AG10803 (cell line): ENCODE measurements at regions not wholly inside any gene's neighbourhood (a gene's known extent, or its start where the extent isn't known, plus 50 kb on each side); places are given as distances from the start of the nearest gene placed in this dataset.
A peak's percentile ranks its signal among the peaks of the same experiment; 100 is the strongest.

ENCODE experiments used
- DNase-seq: peaks from one replicate; pipeline ENCODE4 v3.0.0; 2010; ENCODE audit warnings: low read depth
- H3K4me3 ChIP-seq: 2 replicates; pipeline ENCODE4 v1.5.1; 2011; ENCODE audit warnings: mild to moderate bottlenecking, low read length, control low read depth
- CTCF ChIP-seq: conservative IDR thresholded peaks from 2 replicates; pipeline ENCODE4 v1.5.1; 2011; ENCODE audit warnings: mild to moderate bottlenecking, low read length, control low read depth, inconsistent platforms

- peak; percentile 87 for TF ChIP-seq CTCF
- no peak overlapping the region for H3K4me3 ChIP-seq
- DNase-seq, result peak; percentile 68
These were observed 62.3 kb upstream of the GREB1L start for GRCh38 chr18:21179590-21180220.

GRCh38 chr18:21180588-21180987 lies 61.4 kb upstream of the GREB1L start:
- TF ChIP-seq CTCF, result no peak
- H3K4me3 ChIP-seq, result no peak overlapping the region
- no peak for DNase-seq

- no peak for TF ChIP-seq CTCF
- DNase-seq, result no peak
These were observed 60.3 kb upstream of the GREB1L start for GRCh38 chr18:21181766-21182165.

GRCh38 chr18:21183670-21184069 lies 58.4 kb upstream of the GREB1L start:
- no peak for TF ChIP-seq CTCF
- no peak overlapping the region for H3K4me3 ChIP-seq
- peak; percentile 22 for DNase-seq

More at GRCh38 chr18:21181766-21182165, 60.3 kb upstream of the GREB1L start:
- no peak overlapping the region for H3K4me3 ChIP-seq

- no peak for TF ChIP-seq CTCF
- no peak overlapping the region for H3K4me3 ChIP-seq
- DNase-seq, result no peak
These were observed 57.5 kb upstream of the GREB1L start for GRCh38 chr18:21184396-21184996.

GRCh38 chr18:21187886-21188285 lies 54.1 kb upstream of the GREB1L start:
- no peak for TF ChIP-seq CTCF
- DNase-seq, result no peak
- H3K4me3 ChIP-seq, result no peak overlapping the region
